Neural crest cell (in vitro differentiated cells): ENCODE measurements at regions not wholly inside any gene's neighbourhood (a gene's known extent, or its start where the extent isn't known, plus 50 kb on each side); places are given as distances from the start of the nearest gene placed in this dataset.

Experiments used
- DNase-seq: peaks from one replicate; pipeline ENCODE4 v3.0.0; 2021; ENCODE audit warnings: low read depth, mixed read lengths, low spot score
- H3K27ac Mint-ChIP-seq: one replicate; pipeline ENCODE4 v1.8.0; 2021; ENCODE audit warnings: mild to moderate bottlenecking, mixed read lengths; ENCODE audit not compliant: unreplicated experiment
- H3K27me3 Mint-ChIP-seq: 2 replicates; pipeline ENCODE4 v1.8.0; 2021; ENCODE audit warnings: low read depth, mild to moderate bottlenecking, mixed read lengths
- H3K36me3 Mint-ChIP-seq: 2 replicates; pipeline ENCODE4 v1.8.0; 2021; ENCODE audit warnings: low read depth, mild to moderate bottlenecking, mixed read lengths
- H3K4me1 Mint-ChIP-seq: 2 replicates; pipeline ENCODE4 v1.8.0; 2021; ENCODE audit warnings: mixed read lengths
- H3K4me3 Mint-ChIP-seq: one replicate; pipeline ENCODE4 v1.8.0; 2021; ENCODE audit warnings: mild to moderate bottlenecking, mixed read lengths
- H3K9me3 Mint-ChIP-seq: 2 replicates; pipeline ENCODE4 v1.8.0; 2021; ENCODE audit warnings: mixed read lengths
- TF ChIP-seq, protein P1 (sequence below): fragments of 200-600 bp; sonication (generic); conservative IDR thresholded peaks from 2 replicates; pipeline ENCODE4 v1.5.0; 2021; ENCODE audit warnings: antibody characterized with exemption, mild to moderate bottlenecking

DNA sequence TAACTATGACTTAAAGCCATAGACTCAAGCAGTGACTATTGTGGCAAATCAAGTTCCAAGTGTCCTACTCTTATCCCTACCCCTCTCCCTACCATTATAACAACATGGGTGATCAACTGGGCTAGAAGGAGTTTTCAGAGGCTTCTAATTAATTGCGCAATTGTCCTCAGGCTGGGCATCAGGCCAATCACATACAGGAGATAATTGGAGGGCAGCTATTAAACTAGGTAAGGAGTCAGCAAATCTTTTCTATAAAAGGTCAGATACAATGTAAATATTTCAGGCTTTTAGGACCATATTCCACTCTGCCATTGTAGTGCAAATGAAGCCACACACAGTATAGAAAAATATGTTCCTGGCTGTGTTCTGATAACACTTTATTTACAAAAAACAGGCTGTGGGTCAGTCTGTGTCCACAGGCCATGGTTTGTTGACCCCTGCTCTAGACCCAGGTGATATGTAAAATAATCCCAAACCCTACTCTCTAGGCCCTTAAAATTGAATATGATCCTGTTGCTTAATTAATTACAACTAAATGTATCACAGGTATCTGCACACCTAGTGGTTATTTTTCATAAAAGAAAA lies 141.4 kb upstream of the PIK3R1 start:
- Mint-ChIP-seq H3K27me3 (no peaks in the 10 kb centered on the region), H3K36me3 (peaks cover 2% of the 10 kb centered on the region), H3K4me1 (peaks cover 8% of the 10 kb centered on the region), H3K27ac (no peak overlapping the region), H3K9me3 (no peaks in the 10 kb centered on the region), H3K4me3 (no peak overlapping the region)
- no peak for DNase-seq
- TF ChIP-seq, protein P1, sequence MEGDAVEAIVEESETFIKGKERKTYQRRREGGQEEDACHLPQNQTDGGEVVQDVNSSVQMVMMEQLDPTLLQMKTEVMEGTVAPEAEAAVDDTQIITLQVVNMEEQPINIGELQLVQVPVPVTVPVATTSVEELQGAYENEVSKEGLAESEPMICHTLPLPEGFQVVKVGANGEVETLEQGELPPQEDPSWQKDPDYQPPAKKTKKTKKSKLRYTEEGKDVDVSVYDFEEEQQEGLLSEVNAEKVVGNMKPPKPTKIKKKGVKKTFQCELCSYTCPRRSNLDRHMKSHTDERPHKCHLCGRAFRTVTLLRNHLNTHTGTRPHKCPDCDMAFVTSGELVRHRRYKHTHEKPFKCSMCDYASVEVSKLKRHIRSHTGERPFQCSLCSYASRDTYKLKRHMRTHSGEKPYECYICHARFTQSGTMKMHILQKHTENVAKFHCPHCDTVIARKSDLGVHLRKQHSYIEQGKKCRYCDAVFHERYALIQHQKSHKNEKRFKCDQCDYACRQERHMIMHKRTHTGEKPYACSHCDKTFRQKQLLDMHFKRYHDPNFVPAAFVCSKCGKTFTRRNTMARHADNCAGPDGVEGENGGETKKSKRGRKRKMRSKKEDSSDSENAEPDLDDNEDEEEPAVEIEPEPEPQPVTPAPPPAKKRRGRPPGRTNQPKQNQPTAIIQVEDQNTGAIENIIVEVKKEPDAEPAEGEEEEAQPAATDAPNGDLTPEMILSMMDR: no peak

- H3K27me3 Mint-ChIP-seq: no peaks in the 10 kb centered on the region
- TF ChIP-seq, protein P1: no peak
- H3K36me3 Mint-ChIP-seq: peaks cover 2% of the 10 kb centered on the region
- H3K4me3 Mint-ChIP-seq: no peak overlapping the region
- H3K4me1 Mint-ChIP-seq: peaks cover 6% of the 10 kb centered on the region
- no peak for DNase-seq
- H3K27ac Mint-ChIP-seq: no peak overlapping the region
- peaks cover 3% of the 10 kb centered on the region for H3K9me3 Mint-ChIP-seq
Observed at GRCh38 chr5:68071736-68072135, 143.8 kb upstream of the PIK3R1 start.

- DNase-seq: no peak
- no peak overlapping the region for H3K4me3 Mint-ChIP-seq
- TF ChIP-seq, protein P1: no peak
- H3K36me3 Mint-ChIP-seq: peaks cover 3% of the 10 kb centered on the region
- H3K9me3 Mint-ChIP-seq: peaks cover 4% of the 10 kb centered on the region
- peaks cover 6% of the 10 kb centered on the region for H3K4me1 Mint-ChIP-seq
- no peak overlapping the region for H3K27ac Mint-ChIP-seq
- no peaks in the 10 kb centered on the region for H3K27me3 Mint-ChIP-seq
Observed at GRCh38 chr5:68071282-68071632, 144.3 kb upstream of the PIK3R1 start.

DNA sequence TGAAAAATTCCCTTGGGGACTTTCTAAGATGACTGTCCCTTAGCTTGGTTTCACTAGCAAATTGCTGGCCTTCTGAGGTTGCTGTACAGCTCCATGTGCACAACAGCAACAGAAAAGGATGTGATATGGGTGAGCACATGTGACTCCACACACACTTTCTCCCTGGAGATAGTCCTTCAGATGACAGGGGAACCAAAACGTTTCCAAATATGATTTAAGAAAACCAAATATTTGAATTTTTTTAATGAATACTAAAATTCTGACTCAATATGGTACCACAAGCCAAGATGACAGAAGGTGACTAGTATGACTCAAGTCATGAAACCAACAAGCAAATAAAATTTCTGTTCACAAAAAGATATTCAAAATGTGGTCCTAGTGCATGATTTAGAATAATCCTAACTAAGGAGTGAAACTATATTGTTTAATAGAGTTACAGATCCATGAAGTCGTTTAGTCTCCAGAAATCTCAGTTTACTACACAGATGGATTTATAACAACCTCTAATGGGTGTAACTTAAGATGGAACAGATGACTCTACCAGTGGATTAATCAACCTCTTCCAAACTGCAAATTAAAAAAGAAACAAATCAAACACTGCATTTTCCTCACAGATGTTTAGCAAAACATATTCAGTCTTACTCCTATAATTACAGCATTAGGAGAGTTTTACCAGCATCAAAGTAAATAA lies 144.8 kb upstream of the PIK3R1 start:
- Mint-ChIP-seq H3K36me3 (peaks cover 5% of the 10 kb centered on the region), H3K9me3 (peaks cover 6% of the 10 kb centered on the region), H3K27me3 (no peaks in the 10 kb centered on the region), H3K27ac (no peak overlapping the region), H3K4me3 (no peak overlapping the region), H3K4me1 (peaks cover 6% of the 10 kb centered on the region)
- DNase-seq: no peak
- TF ChIP-seq, protein P1: no peak

- H3K36me3 Mint-ChIP-seq: peaks cover 4% of the 10 kb centered on the region
- TF ChIP-seq, protein P1: no peak
- peaks cover 6% of the 10 kb centered on the region for H3K9me3 Mint-ChIP-seq
- peaks cover 6% of the 10 kb centered on the region for H3K4me1 Mint-ChIP-seq
- no peak for DNase-seq
- H3K27me3 Mint-ChIP-seq: no peaks in the 10 kb centered on the region
- no peak overlapping the region for H3K27ac Mint-ChIP-seq
- H3K4me3 Mint-ChIP-seq: no peak overlapping the region
Observed at GRCh38 chr5:68067976-68068603, 147.5 kb upstream of the PIK3R1 start.
